H1 (cell line): ENCODE measurements at regions not wholly inside any gene's neighbourhood (a gene's known extent, or its start where the extent isn't known, plus 50 kb on each side); places are given as distances from the start of the nearest gene placed in this dataset.

Experiments
- CBX5 ChIP-seq: fragments of 300-800, 300-1000 bp; sonication (generic); IDR thresholded peaks from 2 replicates; pipeline ENCODE4 v1.7.1; 2016; ENCODE audit warnings: antibody characterized with exemption, low read length, low read depth
- FOSL1 ChIP-seq: IDR thresholded peaks from 2 replicates; pipeline ENCODE4 v1.6.1; 2011; ENCODE audit warnings: mild to moderate bottlenecking, low read depth, low read length, moderate library complexity; ENCODE audit not compliant: insufficient read depth
- TEAD4 ChIP-seq: IDR thresholded peaks from 2 replicates; pipeline ENCODE4 v1.6.1; 2012; ENCODE audit warnings: low read depth, low read length, inconsistent platforms, mixed read lengths

- no peak for TF ChIP-seq TEAD4
- TF ChIP-seq FOSL1: no peak
- no peak for TF ChIP-seq CBX5
- TF ChIP-seq, all 59 proteins: peak for 0
Observed at GRCh38 chr11:129643031-129643721, 172.5 kb upstream of the TMEM45B start (continued).
